ENCODE measurements at regions not wholly inside any gene's neighbourhood (a gene's known extent, or its start where the extent isn't known, plus 50 kb on each side); places are given as distances from the start of the nearest gene placed in this dataset.

GRCh38 chr2:120515759-120516678, 170.1 kb downstream of the INHBB start:
- no peak for DNase-seq (ENCODE audit: low spot score)

GRCh38 chr2:120516679-120517314, 170.9 kb downstream of the INHBB start:
- no peak for DNase-seq (ENCODE audit: low spot score)

- no peak for DNase-seq (ENCODE audit: low spot score)
Observed at GRCh38 chr2:120517751-120518469, 172.0 kb downstream of the INHBB start.

- DNase-seq (ENCODE audit: low spot score): no peak
Observed at GRCh38 chr2:120518819-120519218, 172.9 kb downstream of the INHBB start.

DNA sequence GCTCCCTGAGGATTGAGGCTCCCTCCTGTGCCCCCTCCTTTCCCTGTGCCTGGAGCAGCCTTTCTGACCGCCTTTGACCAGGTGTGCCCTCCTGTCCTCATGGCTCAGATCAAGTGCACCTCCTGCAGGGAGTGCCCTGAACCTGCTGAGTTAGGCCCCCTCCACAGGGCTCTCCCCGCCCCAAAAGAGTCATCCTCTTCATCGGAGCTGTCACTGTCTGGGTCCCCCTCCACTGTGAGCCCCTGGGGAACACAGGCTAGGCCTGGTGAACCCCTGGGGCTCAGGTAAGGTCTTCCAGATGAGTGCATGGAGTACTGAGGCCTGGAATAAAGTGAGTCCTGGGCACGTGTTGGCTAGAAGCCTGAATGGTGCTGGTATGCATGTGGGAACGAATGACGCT, 173.5 kb downstream of the INHBB start:
- DNase-seq (ENCODE audit: low spot score): no peak

- DNase-seq (ENCODE audit: low spot score): no peak
Observed at GRCh38 chr2:120520454-120520853, 174.5 kb downstream of the INHBB start.

- DNase-seq (ENCODE audit: low spot score): no peak
Observed at GRCh38 chr2:120520929-120521912, 175.3 kb downstream of the INHBB start.

GRCh38 chr2:120522151-120522751, 176.3 kb downstream of the INHBB start:
- no peak for DNase-seq (ENCODE audit: low spot score)

- no peak for DNase-seq (ENCODE audit: low spot score)
Observed at GRCh38 chr2:120523766-120524165, 177.8 kb downstream of the INHBB start.

DNA sequence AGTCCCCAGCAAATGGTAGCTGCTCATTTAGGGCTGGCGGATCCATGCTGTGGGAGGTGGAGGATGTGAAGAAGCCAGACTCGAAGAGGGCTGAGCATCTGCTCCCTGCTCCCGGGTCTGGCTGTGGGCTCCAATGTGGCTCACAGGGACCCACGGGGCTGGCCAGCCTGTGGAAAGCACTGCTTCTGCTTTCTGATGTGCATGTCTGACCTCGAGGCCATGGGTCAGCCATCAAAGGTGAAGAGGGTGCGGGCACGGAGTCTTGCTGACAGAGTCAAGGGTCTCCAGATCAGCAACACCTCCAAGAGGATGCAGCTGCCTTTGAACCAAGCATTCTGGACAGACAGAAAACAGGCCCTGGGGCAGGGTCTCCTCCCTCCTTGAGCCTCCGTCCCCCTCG, 178.2 kb downstream of the INHBB start:
- no peak for DNase-seq (ENCODE audit: low spot score)

DNA sequence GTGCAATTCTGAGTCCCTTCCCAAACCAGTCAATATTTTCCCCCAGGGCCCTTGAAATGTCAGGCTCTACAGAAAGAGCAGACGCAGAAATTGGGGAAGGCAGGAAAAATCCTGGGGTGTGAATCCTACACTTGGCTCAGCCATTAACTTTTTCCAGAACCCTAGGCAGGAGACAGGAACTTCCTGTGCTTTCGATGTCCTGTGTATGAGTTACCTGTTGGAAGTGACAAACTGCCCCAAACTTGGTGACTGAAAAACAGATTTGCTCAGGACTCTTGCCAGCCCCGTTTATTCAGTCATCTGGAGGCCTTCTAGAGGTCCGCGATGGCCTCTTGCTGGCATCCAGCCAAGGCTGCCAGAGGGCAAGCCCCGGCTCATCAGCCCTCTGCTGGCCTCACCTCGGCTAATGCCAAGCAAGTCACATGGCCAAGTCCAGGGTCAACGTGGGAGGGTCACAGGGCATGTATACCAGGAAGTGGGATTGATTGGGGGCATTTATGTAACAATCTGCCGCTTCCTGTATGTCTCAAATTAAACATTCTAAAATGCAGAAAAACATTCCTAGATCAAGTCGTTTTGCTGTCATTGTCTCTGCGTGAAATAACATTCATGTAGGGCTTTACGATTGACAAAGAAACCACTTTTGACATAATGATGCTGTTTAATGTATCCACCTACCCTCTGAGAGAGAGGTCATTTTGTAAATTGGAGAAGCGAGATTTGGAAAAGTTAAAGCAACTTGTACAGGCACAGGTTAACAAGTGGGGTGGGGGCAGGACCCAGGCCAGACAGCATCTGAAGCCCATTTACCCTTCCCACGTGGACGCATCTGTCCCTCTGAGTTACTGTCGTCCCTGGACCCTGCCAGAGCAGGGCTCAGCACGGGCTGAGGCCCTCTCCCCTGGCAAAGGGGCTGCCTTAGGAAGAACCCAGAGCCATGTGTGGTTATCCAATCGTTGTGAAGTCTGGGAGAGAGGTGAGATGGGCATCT, 179.4 kb downstream of the INHBB start:
- DNase-seq (ENCODE audit: low spot score): no peak

- no peak for DNase-seq (ENCODE audit: low spot score)
Observed at GRCh38 chr2:120526047-120526562, 180.2 kb downstream of the INHBB start.

DNA sequence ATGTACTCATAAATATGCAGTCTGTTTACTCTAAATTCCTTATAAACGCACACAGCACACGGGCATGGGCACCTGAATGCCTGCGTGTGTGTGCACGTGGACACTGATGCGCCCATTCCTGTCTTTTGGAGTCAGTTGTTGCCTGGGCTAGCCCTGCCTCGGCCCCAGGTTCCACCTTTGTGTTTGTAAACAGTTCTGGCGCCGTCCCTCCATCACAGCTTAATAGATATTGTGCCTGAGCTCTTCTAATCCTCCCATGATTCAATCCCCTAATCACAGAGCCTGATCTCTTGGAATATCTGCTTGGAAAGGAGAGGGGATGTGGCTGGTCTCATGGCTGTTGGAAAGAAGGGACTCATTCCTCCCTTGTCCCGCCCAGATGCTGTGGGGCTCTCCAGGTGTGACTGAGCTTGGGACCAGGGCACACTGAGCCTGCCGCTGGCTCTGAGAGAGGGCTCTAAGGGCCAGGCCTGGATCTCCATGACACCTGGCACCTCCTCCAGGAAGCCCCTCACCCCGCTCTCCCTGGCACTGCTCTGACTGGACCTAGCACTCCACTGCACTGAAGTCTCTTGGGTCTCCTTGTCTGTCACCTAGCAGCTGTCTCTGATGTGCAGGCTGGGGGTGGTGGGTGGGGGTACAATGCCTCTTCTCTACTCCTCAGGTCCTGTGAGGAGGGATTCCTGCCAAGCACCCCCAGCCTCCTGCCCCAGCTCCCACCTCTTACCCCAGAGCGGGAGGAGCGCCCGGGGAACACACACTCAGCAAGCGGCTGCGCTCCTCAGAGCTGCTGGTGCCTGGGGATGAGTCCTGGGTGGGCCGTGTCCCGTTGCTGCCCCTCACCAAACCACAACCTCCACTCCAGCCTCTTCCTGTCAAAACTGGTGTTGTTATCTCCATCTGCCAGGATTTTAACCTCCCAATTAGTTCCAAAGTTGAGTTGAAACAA, 181.3 kb downstream of the INHBB start:
- DNase-seq (ENCODE audit: low spot score): no peak

GRCh38 chr2:120528051-120528692, 182.2 kb downstream of the INHBB start:
- DNase-seq (ENCODE audit: low spot score): no peak

DNA sequence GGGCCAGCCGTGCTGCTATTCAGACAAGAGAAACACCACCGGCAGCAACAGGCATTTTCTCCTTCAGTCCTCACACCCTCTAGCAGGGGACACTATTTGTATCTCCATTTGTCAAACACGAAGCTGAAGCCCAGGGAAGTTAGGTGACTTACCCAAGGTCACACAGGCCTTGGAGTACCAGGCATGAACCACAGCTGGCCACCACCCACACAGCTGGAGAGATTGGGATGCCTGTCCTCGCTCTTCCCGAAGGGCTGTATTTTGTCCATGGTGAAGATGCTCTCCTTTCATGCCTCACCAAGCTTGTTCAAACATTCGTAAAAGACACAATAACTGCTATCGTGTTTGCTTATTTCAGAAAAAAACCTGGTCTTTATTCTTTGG, 182.7 kb downstream of the INHBB start:
- DNase-seq (ENCODE audit: low spot score): no peak

DNA sequence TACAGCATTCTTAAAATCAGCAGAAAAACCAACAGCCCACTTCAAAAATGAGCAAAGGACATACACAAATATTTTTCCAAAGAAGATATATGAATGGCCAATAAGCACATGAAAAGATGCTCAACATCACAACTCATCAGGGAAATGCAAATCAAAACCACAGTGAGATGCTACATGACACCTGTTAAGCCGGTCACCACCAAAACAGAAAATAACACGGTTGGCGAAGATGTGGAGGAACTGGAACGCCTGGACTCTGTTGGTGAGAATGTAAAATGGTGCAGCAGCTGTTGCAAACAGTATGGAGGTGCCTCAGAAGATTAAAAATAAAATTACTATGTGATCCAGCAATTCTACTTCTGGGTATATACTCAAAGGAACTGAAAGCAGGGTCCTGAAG, 184.8 kb downstream of the INHBB start:
- no peak for DNase-seq (ENCODE audit: low spot score)

GRCh38 chr2:120531365-120531764, 185.4 kb downstream of the INHBB start:
- DNase-seq (ENCODE audit: low spot score): no peak
